ENCODE measurements at regions not wholly inside any gene's neighbourhood (a gene's known extent, or its start where the extent isn't known, plus 50 kb on each side); places are given as distances from the start of the nearest gene placed in this dataset.

DNA sequence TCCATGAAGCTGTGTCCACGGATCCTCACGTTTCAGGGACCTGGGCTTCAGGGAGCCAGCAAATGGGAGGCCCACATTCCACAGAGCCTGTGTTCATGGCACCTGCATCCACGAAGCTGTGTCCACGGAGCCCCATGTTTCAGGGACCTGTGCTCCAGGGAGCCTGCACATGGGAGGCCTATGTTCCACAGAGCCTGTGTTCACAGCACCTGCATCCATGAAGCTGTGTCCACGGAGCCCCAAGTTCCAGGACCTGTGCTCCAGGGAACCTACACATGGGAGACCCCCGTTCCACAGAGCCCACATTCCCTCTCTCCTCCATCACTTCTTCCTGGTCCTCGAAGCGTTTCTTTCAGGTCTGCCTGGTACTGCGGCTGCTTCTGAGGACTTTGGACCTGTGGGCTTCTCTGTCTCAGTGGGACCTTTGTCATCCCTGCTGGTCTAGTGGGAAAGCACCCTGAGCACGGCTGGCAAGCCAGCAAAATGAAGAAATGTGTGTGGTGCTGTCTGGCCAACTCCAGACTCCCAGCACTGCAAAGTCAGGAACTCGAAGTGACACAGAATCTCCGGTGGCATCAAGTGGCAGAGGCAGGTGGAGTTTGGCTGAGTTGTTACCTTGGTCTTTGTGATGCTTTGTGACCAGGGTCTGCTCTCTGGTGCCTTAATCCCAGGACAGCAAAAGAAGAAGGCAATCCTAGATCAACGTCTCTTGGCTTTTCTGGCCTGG is 245.9 kb downstream of the DLL1 start:
- Histone ChIP-seq H3K27ac (ENCODE audit: low read depth, low read length) (no peak overlapping the region), H3K27me3 (ENCODE audit: control insufficient read depth, insufficient read depth, low read length) (no peaks in the 10 kb centered on the region), H3K4me3 (ENCODE audit: low read depth, low read length) (no peak overlapping the region), H3K9me3 (ENCODE audit: control insufficient read depth, insufficient read depth, low read length) (peaks cover 89% of the 10 kb centered on the region)
- no peak for DNase-seq (ENCODE audit: low read depth, low spot score)
- ChIA-PET POLR2A (no interaction called here), CTCF (no interaction called here)
- TF ChIP-seq, protein P1, sequence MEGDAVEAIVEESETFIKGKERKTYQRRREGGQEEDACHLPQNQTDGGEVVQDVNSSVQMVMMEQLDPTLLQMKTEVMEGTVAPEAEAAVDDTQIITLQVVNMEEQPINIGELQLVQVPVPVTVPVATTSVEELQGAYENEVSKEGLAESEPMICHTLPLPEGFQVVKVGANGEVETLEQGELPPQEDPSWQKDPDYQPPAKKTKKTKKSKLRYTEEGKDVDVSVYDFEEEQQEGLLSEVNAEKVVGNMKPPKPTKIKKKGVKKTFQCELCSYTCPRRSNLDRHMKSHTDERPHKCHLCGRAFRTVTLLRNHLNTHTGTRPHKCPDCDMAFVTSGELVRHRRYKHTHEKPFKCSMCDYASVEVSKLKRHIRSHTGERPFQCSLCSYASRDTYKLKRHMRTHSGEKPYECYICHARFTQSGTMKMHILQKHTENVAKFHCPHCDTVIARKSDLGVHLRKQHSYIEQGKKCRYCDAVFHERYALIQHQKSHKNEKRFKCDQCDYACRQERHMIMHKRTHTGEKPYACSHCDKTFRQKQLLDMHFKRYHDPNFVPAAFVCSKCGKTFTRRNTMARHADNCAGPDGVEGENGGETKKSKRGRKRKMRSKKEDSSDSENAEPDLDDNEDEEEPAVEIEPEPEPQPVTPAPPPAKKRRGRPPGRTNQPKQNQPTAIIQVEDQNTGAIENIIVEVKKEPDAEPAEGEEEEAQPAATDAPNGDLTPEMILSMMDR (IDR thresholded peaks at IDR 0.05; ENCODE audit: low read depth, low read length) = no peak

- POLR2A ChIA-PET = no interaction called here
- DNase-seq (ENCODE audit: low read depth, low spot score) = no peak
- Histone ChIP-seq H3K27ac (ENCODE audit: low read depth, low read length) (no peak overlapping the region), H3K4me3 (ENCODE audit: low read depth, low read length) (no peak overlapping the region), H3K27me3 (ENCODE audit: control insufficient read depth, insufficient read depth, low read length) (no peaks in the 10 kb centered on the region), H3K9me3 (ENCODE audit: control insufficient read depth, insufficient read depth, low read length) (peaks cover 89% of the 10 kb centered on the region)
- CTCF ChIA-PET = no interaction called here
- TF ChIP-seq, protein P1 (IDR thresholded peaks at IDR 0.05; ENCODE audit: low read depth, low read length) = no peak
Measured at GRCh38 chr6:170043881-170044790, 246.7 kb downstream of the DLL1 start.

DNA sequence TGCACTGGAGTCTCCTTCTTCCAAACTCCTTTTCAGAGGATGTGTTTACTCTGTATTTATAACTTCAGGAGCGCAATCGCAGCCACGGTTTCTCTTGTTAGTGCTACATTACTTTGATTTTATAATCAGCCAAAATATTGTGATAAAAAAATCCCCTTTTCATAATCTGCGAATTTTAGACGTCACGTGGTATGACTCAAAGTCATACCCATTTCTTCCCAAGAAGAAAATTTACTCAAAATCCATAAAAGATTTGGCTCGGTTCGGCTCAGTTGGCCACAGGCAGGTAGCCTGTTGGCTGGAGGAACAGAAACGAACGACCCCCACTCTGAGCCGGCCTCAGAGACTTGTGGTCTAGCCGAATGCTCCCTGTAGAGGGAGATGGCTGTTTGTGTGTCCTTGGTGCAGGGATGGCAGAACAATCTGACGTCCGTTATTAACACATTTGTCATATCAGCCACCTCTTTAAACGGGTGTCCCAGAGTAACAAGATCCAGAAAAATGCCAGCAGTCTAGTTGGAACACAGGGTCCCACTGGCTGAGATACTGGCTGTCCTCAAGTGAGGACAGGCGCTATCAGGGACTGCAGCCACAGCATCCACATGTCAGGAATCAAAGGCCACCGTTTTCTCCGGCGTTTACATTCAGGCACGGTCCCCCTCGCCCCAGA is 247.6 kb downstream of the DLL1 start:
- TF ChIP-seq, protein P1 (IDR thresholded peaks at IDR 0.05; ENCODE audit: low read depth, low read length) = no peak
- no peak for DNase-seq (ENCODE audit: low read depth, low spot score)
- no peaks in the 10 kb centered on the region for H3K27me3 ChIP-seq (ENCODE audit: control insufficient read depth, insufficient read depth, low read length)
- ChIA-PET POLR2A (no interaction called here), CTCF (no interaction called here)
- H3K9me3 ChIP-seq (ENCODE audit: control insufficient read depth, insufficient read depth, low read length) = peaks cover 89% of the 10 kb centered on the region
- no peak overlapping the region for H3K4me3 ChIP-seq (ENCODE audit: low read depth, low read length)
- H3K27ac ChIP-seq (ENCODE audit: low read depth, low read length) = no peak overlapping the region

DNA sequence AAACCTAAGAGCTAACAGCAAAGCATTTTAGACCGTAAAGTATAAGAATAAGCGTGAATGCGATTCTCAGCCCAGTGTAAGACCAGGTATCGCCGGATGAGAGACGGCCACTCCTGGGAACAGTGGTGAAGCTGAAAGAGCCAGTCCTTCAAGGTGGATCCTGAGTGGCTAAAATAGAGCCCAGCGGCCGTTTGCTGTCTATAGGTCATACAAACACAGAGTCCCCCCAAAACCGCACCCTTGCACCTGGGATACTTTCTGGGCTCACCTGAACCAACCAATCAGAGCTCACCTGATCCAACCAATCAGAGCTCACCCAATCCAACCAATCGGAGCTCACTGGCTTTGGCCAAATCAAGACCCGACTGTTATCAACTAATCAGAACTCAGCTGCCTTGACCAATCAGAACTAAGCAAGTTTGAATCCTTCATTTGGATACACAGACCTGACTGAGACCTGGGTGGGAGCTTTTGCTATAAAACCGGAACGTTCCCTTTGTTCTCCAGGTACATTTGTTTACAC is 248.2 kb downstream of the DLL1 start:
- H3K27ac ChIP-seq (ENCODE audit: low read depth, low read length) = no peak overlapping the region
- CTCF ChIA-PET = no interaction called here

More for the DNA sequence above, 248.2 kb downstream of the DLL1 start:
- H3K9me3 ChIP-seq (ENCODE audit: control insufficient read depth, insufficient read depth, low read length) = peaks cover 89% of the 10 kb centered on the region
- TF ChIP-seq, protein P1 (IDR thresholded peaks at IDR 0.05; ENCODE audit: low read depth, low read length) = no peak
- no peak overlapping the region for H3K4me3 ChIP-seq (ENCODE audit: low read depth, low read length)
- POLR2A ChIA-PET = no interaction called here
- no peaks in the 10 kb centered on the region for H3K27me3 ChIP-seq (ENCODE audit: control insufficient read depth, insufficient read depth, low read length)
- no peak for DNase-seq (ENCODE audit: low read depth, low spot score)
